ENCODE measurements at regions not wholly inside any gene's neighbourhood (a gene's known extent, or its start where the extent isn't known, plus 50 kb on each side); places are given as distances from the start of the nearest gene placed in this dataset.

DNA sequence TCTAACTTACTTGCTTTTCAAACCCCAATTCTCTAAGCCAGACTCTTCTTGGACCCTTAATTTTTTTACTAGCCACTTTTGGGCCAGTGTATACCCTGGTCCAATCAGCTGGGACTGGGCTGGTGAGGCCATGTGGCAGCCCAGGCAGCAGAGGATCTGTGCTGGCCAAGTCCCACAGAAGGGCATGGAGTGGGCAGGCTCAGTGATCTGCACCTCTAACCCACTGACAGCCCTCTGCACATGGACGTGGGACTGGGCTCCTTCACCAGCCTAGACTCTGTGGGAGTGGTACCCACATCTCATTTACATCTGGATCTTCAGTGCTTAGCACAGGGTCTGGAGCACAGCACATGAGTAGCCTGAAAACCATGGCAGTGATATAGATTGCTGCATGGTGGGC lies 56.1 kb upstream of the PRR23C start:
- TF ChIP-seq, protein P1, sequence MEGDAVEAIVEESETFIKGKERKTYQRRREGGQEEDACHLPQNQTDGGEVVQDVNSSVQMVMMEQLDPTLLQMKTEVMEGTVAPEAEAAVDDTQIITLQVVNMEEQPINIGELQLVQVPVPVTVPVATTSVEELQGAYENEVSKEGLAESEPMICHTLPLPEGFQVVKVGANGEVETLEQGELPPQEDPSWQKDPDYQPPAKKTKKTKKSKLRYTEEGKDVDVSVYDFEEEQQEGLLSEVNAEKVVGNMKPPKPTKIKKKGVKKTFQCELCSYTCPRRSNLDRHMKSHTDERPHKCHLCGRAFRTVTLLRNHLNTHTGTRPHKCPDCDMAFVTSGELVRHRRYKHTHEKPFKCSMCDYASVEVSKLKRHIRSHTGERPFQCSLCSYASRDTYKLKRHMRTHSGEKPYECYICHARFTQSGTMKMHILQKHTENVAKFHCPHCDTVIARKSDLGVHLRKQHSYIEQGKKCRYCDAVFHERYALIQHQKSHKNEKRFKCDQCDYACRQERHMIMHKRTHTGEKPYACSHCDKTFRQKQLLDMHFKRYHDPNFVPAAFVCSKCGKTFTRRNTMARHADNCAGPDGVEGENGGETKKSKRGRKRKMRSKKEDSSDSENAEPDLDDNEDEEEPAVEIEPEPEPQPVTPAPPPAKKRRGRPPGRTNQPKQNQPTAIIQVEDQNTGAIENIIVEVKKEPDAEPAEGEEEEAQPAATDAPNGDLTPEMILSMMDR (conservative IDR thresholded peaks at IDR 0.05; ENCODE audit: low read depth, low read length) = no peak
- no peak for TF ChIP-seq EZH2 (IDR thresholded peaks at IDR 0.05; ENCODE audit: borderline replicate concordance, low read depth, low read length, poor library complexity, severe bottlenecking)

All from A673 (cell line).